Activated CD4-positive, alpha-beta T cell treated with anti-CD3 and anti-CD28 coated beads, Interleukin-2, amount 50 U/mL, for 16 hours (primary cell): ENCODE measurements at regions not wholly inside any gene's neighbourhood (a gene's known extent, or its start where the extent isn't known, plus 50 kb on each side); places are given as distances from the start of the nearest gene placed in this dataset.
"Not testable (repeated sequence)": the region's sequence is repeated elsewhere in the genome, so short reads cannot be mapped to it uniquely, and the experiment has no call there.

ENCODE experiments used
- DNase-seq: peaks from one replicate; pipeline ENCODE4 v3.0.0-alpha.2; 2020

GRCh38 chr3:102936511-102937045, 501.8 kb downstream of the ZPLD1 start:
- no peak for DNase-seq

- no peak for DNase-seq
Measured at GRCh38 chr3:102941786-102942185, 507.0 kb downstream of the ZPLD1 start.

- DNase-seq: not testable (repeated sequence)
Measured at GRCh38 chr3:102946445-102946844, 511.6 kb downstream of the ZPLD1 start.

GRCh38 chr3:102972350-102972749, 537.5 kb downstream of the ZPLD1 start:
- DNase-seq: no peak

- DNase-seq: no peak
Measured at GRCh38 chr3:102974333-102974732, 539.5 kb downstream of the ZPLD1 start.

GRCh38 chr3:102979191-102979590, 544.4 kb downstream of the ZPLD1 start:
- no peak for DNase-seq

GRCh38 chr3:102979682-102980354, 545.0 kb downstream of the ZPLD1 start:
- DNase-seq: no peak

- DNase-seq: no peak
Measured at GRCh38 chr3:102980355-102980696, 545.5 kb downstream of the ZPLD1 start.

- no peak for DNase-seq
Measured at GRCh38 chr3:103002425-103003176, 567.8 kb downstream of the ZPLD1 start.

- DNase-seq: no peak
Measured at GRCh38 chr3:103006526-103007183, 571.8 kb downstream of the ZPLD1 start.

GRCh38 chr3:103009609-103010008, 574.8 kb downstream of the ZPLD1 start:
- no peak for DNase-seq

GRCh38 chr3:103025880-103026279, 591.1 kb downstream of the ZPLD1 start:
- no peak for DNase-seq

- no peak for DNase-seq
Measured at GRCh38 chr3:103033841-103034240, 599.0 kb downstream of the ZPLD1 start.

GRCh38 chr3:103047640-103048039, 612.8 kb downstream of the ZPLD1 start:
- no peak for DNase-seq

GRCh38 chr3:103048068-103048722, 613.4 kb downstream of the ZPLD1 start:
- peak; percentile 5 for DNase-seq

- DNase-seq: no peak
Measured at GRCh38 chr3:103052236-103052830, 617.5 kb downstream of the ZPLD1 start.

GRCh38 chr3:103055021-103055520, 620.3 kb downstream of the ZPLD1 start:
- no peak for DNase-seq

- DNase-seq: no peak
Measured at GRCh38 chr3:103056542-103056941, 621.7 kb downstream of the ZPLD1 start.

- DNase-seq: no peak
Measured at GRCh38 chr3:103057003-103057402, 622.2 kb downstream of the ZPLD1 start.

- DNase-seq: no peak
Measured at GRCh38 chr3:103057487-103057886, 622.7 kb downstream of the ZPLD1 start.

GRCh38 chr3:103059432-103059831, 624.6 kb downstream of the ZPLD1 start:
- DNase-seq: no peak

GRCh38 chr3:103060242-103060641, 625.4 kb downstream of the ZPLD1 start:
- no peak for DNase-seq

GRCh38 chr3:103067963-103068362, 633.1 kb downstream of the ZPLD1 start:
- DNase-seq: no peak
